ENCODE measurements at regions not wholly inside any gene's neighbourhood (a gene's known extent, or its start where the extent isn't known, plus 50 kb on each side); places are given as distances from the start of the nearest gene placed in this dataset.

GRCh38 chr2:128812183-128812940 is 493.7 kb upstream of the HS6ST1 start:
- ChIA-PET CTCF (no interaction called here), POLR2A (no interaction called here)
- peaks cover 0 to 14% (median 5%) of the 10 kb centered on the region in 11 donors for H3K9me3 Mint-ChIP-seq
- peaks cover 0 to 4% (median 0%) of the 10 kb centered on the region in 3 experiments for H3K9me3 ChIP-seq (ENCODE audit: control insufficient read depth in 2 of 3, low read length in 3 of 3)
- H3K27me3 Mint-ChIP-seq, result peaks cover 0 to 13% (median 5%) of the 10 kb centered on the region in 5 donors
- no peaks in the 10 kb centered on the region for H3K36me3 Mint-ChIP-seq
- H3K27me3 ChIP-seq (ENCODE audit: control insufficient read depth in 2 of 2, insufficient read depth in 2 of 2, low read length in 2 of 2), result no peaks in the 10 kb centered on the region
- H3K36me3 ChIP-seq (ENCODE audit: control insufficient read depth in 2 of 3, insufficient read depth in 3 of 3, low read length in 3 of 3), result no peaks in the 10 kb centered on the region
- no peak overlapping the region for H3K27ac Mint-ChIP-seq
- intact Hi-C loops (cut with micrococcal nuclease), result no loop called here
- H3K4me1 Mint-ChIP-seq, result peaks cover 0 to 1% (median 0%) of the 10 kb centered on the region in 7 donors
- H3K4me3 Mint-ChIP-seq, result no peak overlapping the region
- no peak overlapping the region for H3K4me3 ChIP-seq (ENCODE audit: low read length)
- ATAC-seq (no peak), DNase-seq (no peak)
- no peaks in the 10 kb centered on the region for H3K4me1 ChIP-seq (ENCODE audit: control insufficient read depth in 2 of 2, insufficient read depth in 2 of 2, low read length in 2 of 2)
- no peak overlapping the region for H3K27ac ChIP-seq (ENCODE audit: low read depth, low read length)

GRCh38 chr2:128813352-128814034 is 494.8 kb upstream of the HS6ST1 start:
- DNase-seq (no peak), ATAC-seq (no peak)
- Mint-ChIP-seq H3K27me3 (peaks cover 0 to 13% (median 5%) of the 10 kb centered on the region in 5 donors), H3K4me3 (no peak overlapping the region), H3K9me3 (peaks cover 0 to 14% (median 5%) of the 10 kb centered on the region in 11 donors), H3K4me1 (peaks cover 0 to 1% (median 0%) of the 10 kb centered on the region in 7 donors), H3K27ac (no peak overlapping the region), H3K36me3 (no peaks in the 10 kb centered on the region)
- no peak overlapping the region for H3K4me3 ChIP-seq (ENCODE audit: low read length)
- H3K4me1 ChIP-seq (ENCODE audit: control insufficient read depth in 2 of 2, insufficient read depth in 2 of 2, low read length in 2 of 2), result no peaks in the 10 kb centered on the region
- intact Hi-C loops (cut with micrococcal nuclease), result no loop called here
- H3K36me3 ChIP-seq (ENCODE audit: control insufficient read depth in 2 of 3, insufficient read depth in 3 of 3, low read length in 3 of 3), result no peaks in the 10 kb centered on the region
- POLR2A ChIA-PET, result no interaction called here
- no peaks in the 10 kb centered on the region for H3K27me3 ChIP-seq (ENCODE audit: control insufficient read depth in 2 of 2, insufficient read depth in 2 of 2, low read length in 2 of 2)
- H3K9me3 ChIP-seq (ENCODE audit: control insufficient read depth in 2 of 3, low read length in 3 of 3), result peaks cover 0 to 4% (median 0%) of the 10 kb centered on the region in 3 experiments
- CTCF ChIA-PET, result interaction anchor here (0.6 kb wide), 1 partner anchor 102 kb away, joined by 3 read pairs; no protein-coding TSS in a partner anchor
- no peak overlapping the region for H3K27ac ChIP-seq (ENCODE audit: low read depth, low read length)

GRCh38 chr2:128815248-128815647 is 496.6 kb upstream of the HS6ST1 start:
- no peaks in the 10 kb centered on the region for H3K36me3 Mint-ChIP-seq
- Histone ChIP-seq H3K9me3 (ENCODE audit: control insufficient read depth in 2 of 3, low read length in 3 of 3) (no peaks in the 10 kb centered on the region), H3K4me3 (ENCODE audit: low read length) (no peak overlapping the region), H3K4me1 (ENCODE audit: control insufficient read depth in 2 of 2, insufficient read depth in 2 of 2, low read length in 2 of 2) (no peaks in the 10 kb centered on the region), H3K27me3 (ENCODE audit: control insufficient read depth in 2 of 2, insufficient read depth in 2 of 2, low read length in 2 of 2) (no peaks in the 10 kb centered on the region), H3K27ac (ENCODE audit: low read depth, low read length) (no peak overlapping the region), H3K36me3 (ENCODE audit: control insufficient read depth in 2 of 3, insufficient read depth in 3 of 3, low read length in 3 of 3) (no peaks in the 10 kb centered on the region)
- no peak overlapping the region for H3K4me3 Mint-ChIP-seq
- peaks cover 0 to 9% (median 5%) of the 10 kb centered on the region in 11 donors for H3K9me3 Mint-ChIP-seq
- H3K27me3 Mint-ChIP-seq, result peaks cover 0 to 18% (median 5%) of the 10 kb centered on the region in 5 donors
- ChIA-PET CTCF (no interaction called here), POLR2A (no interaction called here)
- no peak overlapping the region for H3K27ac Mint-ChIP-seq
- DNase-seq (no peak), ATAC-seq (no peak)
- intact Hi-C loops (cut with micrococcal nuclease), result no loop called here
- H3K4me1 Mint-ChIP-seq, result peaks cover 0 to 1% (median 0%) of the 10 kb centered on the region in 7 donors

GRCh38 chr2:128817171-128817570 is 498.5 kb upstream of the HS6ST1 start:
- Histone ChIP-seq H3K9me3 (ENCODE audit: control insufficient read depth in 2 of 3, low read length in 3 of 3) (no peaks in the 10 kb centered on the region), H3K27ac (ENCODE audit: low read depth, low read length) (no peak overlapping the region), H3K4me3 (ENCODE audit: low read length) (no peak overlapping the region), H3K4me1 (ENCODE audit: control insufficient read depth in 2 of 2, insufficient read depth in 2 of 2, low read length in 2 of 2) (no peaks in the 10 kb centered on the region), H3K27me3 (ENCODE audit: control insufficient read depth in 2 of 2, insufficient read depth in 2 of 2, low read length in 2 of 2) (no peaks in the 10 kb centered on the region), H3K36me3 (ENCODE audit: control insufficient read depth in 2 of 3, insufficient read depth in 3 of 3, low read length in 3 of 3) (no peaks in the 10 kb centered on the region)
- no peak for DNase-seq
- no peak overlapping the region for H3K27ac Mint-ChIP-seq
- CTCF ChIA-PET, result no interaction called here
- H3K9me3 Mint-ChIP-seq, result peaks cover 0 to 4% (median 0%) of the 10 kb centered on the region in 11 donors
- no peak overlapping the region for H3K4me3 Mint-ChIP-seq
- intact Hi-C loops (cut with micrococcal nuclease), result no loop called here
- POLR2A ChIA-PET, result no interaction called here
- H3K27me3 Mint-ChIP-seq, result peaks cover 0 to 21% (median 6%) of the 10 kb centered on the region in 5 donors
- peaks cover 0 to 1% (median 0%) of the 10 kb centered on the region in 7 donors for H3K4me1 Mint-ChIP-seq
- no peak for ATAC-seq
- no peaks in the 10 kb centered on the region for H3K36me3 Mint-ChIP-seq

GRCh38 chr2:128817813-128818212 is 499.1 kb upstream of the HS6ST1 start:
- Mint-ChIP-seq H3K27me3 (peaks cover 0 to 22% (median 6%) of the 10 kb centered on the region in 5 donors), H3K9me3 (peaks cover 0 to 7% (median 1%) of the 10 kb centered on the region in 11 donors), H3K4me1 (peaks cover 0 to 1% (median 0%) of the 10 kb centered on the region in 7 donors), H3K36me3 (no peaks in the 10 kb centered on the region), H3K4me3 (no peak overlapping the region), H3K27ac (no peak overlapping the region)
- no peak overlapping the region for H3K27ac ChIP-seq (ENCODE audit: low read depth, low read length)
- POLR2A ChIA-PET, result no interaction called here
- no peaks in the 10 kb centered on the region for H3K4me1 ChIP-seq (ENCODE audit: control insufficient read depth in 2 of 2, insufficient read depth in 2 of 2, low read length in 2 of 2)
- ATAC-seq (no peak), DNase-seq (no peak)
- no peak overlapping the region for H3K4me3 ChIP-seq (ENCODE audit: low read length)
- intact Hi-C loops (cut with micrococcal nuclease), result no loop called here
- no peaks in the 10 kb centered on the region for H3K27me3 ChIP-seq (ENCODE audit: control insufficient read depth in 2 of 2, insufficient read depth in 2 of 2, low read length in 2 of 2)
- no peaks in the 10 kb centered on the region for H3K36me3 ChIP-seq (ENCODE audit: control insufficient read depth in 2 of 3, insufficient read depth in 3 of 3, low read length in 3 of 3)
- CTCF ChIA-PET, result no interaction called here
- no peaks in the 10 kb centered on the region for H3K9me3 ChIP-seq (ENCODE audit: control insufficient read depth in 2 of 3, low read length in 3 of 3)

- ChIA-PET POLR2A (no interaction called here), CTCF (no interaction called here)
- no peaks in the 10 kb centered on the region for H3K27me3 ChIP-seq (ENCODE audit: control insufficient read depth in 2 of 2, insufficient read depth in 2 of 2, low read length in 2 of 2)
- H3K36me3 ChIP-seq (ENCODE audit: control insufficient read depth in 2 of 3, insufficient read depth in 3 of 3, low read length in 3 of 3), result no peaks in the 10 kb centered on the region
- no peak overlapping the region for H3K4me3 Mint-ChIP-seq
- peaks cover 0 to under 1% (median 0%) of the 10 kb centered on the region in 7 donors for H3K4me1 Mint-ChIP-seq
- no peaks in the 10 kb centered on the region for H3K36me3 Mint-ChIP-seq
- DNase-seq (no peak), ATAC-seq (no peak)
- no peaks in the 10 kb centered on the region for H3K4me1 ChIP-seq (ENCODE audit: control insufficient read depth in 2 of 2, insufficient read depth in 2 of 2, low read length in 2 of 2)
- H3K9me3 ChIP-seq (ENCODE audit: control insufficient read depth in 2 of 3, low read length in 3 of 3), result no peaks in the 10 kb centered on the region
- H3K27me3 Mint-ChIP-seq, result peaks cover 0 to 22% (median 6%) of the 10 kb centered on the region in 5 donors
- no peak overlapping the region for H3K4me3 ChIP-seq (ENCODE audit: low read length)
- peaks cover 0 to 7% (median under 1%) of the 10 kb centered on the region in 11 donors for H3K9me3 Mint-ChIP-seq
- H3K27ac Mint-ChIP-seq, result no peak overlapping the region
- intact Hi-C loops (cut with micrococcal nuclease), result no loop called here
- H3K27ac ChIP-seq (ENCODE audit: low read depth, low read length), result no peak overlapping the region
These were observed 499.6 kb upstream of the HS6ST1 start for GRCh38 chr2:128818248-128818647.

Measured in naive thymus-derived CD4-positive, alpha-beta T cell (primary cell).